HG03354 (cell line): ENCODE measurements at regions not wholly inside any gene's neighbourhood (a gene's known extent, or its start where the extent isn't known, plus 50 kb on each side); places are given as distances from the start of the nearest gene placed in this dataset.

ENCODE experiments used
- ATAC-seq: cut with Tn5 transposase; IDR thresholded peaks from one replicate; pipeline ENCODE4 v1.9.1; 2021; ENCODE audit warnings: mild to moderate bottlenecking; ENCODE audit not compliant: unreplicated experiment, poor library complexity, severe bottlenecking

DNA sequence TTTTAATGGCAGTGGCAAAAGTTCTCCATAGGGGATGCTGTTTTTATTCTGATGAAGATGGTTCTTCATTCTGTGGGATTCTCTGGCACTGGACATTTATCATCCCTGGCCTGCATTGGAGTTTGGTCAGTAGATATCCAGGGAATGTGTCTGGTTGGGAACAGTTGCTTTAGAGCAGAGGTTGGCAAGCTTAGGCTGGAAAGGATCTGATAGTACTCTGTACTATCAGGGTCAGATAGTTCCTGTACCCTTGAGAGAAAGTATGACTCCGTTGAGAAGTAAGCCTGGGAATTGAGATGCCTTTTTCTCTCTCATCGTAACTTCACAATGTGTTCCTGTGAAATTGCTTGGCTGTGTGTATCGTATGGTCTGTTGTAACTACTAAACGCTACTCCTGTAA, 244.1 kb downstream of the POLR1F start:
- no peak for ATAC-seq

DNA sequence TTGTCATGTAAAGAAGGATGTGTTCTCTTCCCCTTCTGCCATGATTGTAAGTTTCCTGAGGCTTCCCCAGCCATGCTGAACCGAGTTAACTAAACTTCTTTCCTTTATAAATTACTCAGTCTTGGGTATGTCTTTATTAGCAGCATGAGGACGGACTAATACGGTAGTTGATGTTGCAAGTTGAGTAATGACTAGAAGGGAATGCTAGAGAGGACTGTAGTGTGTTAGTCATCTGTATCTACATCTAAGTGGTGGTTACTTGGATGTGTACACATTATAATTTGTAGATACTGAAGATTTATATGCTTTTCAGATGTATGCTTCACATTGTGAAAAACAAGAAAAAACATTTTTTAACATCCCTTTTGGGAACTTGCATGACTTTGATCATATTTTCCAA, 244.6 kb downstream of the POLR1F start:
- ATAC-seq = no peak

DNA sequence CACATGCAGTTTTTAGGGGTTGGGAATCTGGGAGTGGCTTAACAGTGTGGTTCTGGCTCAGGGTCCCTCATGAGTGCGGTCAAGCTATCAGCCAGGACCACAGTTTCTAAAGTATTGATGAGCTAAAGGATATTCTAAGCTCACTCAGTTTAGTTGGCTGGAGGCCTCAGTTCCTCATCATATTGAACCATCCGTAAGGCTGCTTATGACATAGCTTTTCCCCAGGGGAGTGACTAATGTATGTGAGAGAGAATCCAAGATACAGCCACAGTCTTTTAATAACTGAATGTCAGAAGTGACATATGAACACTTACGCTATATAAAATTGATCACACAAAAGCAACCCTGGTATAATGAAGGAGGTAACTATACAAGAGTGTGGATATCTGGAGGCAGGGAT, 245.3 kb downstream of the POLR1F start:
- no peak for ATAC-seq

DNA sequence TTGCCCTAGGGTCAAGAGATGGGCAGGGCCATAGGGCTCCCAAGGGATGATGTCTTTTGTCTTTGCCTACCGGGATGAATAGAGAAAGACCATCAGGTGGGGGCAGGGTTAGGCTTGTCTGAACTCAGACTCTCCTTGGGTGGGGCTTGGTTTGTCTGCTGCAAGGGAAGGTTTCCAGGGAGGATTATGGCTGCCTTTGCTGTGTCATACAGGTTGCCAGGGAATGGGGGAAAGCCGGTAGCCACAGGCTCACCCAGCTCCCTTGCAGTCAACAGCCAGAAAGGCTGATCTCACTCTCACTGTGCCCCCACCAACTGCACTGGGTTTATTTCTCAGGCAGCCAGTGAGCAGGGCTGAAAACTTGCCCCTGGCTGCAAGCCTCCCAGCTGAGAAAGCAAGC, 253.2 kb downstream of the POLR1F start:
- ATAC-seq = no peak

DNA sequence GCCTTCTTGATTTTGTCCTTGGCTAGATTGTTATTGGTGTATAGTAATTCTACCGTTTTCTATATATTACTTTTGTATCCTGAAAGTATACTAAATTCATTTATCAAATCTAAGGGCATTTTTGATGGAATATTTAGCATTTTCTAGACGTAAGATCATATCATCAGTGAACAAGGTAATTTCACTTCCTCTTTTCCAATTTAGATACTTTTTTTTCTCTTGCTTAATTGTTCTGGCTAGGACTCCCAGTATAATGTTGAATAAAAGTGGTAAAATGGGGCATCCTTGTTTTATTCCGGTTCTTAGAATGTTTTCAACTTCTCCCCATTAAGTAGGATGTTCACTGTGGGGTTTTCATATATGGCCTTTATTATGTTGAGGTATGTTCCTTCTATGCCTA, 260.7 kb downstream of the POLR1F start:
- no peak for ATAC-seq

DNA sequence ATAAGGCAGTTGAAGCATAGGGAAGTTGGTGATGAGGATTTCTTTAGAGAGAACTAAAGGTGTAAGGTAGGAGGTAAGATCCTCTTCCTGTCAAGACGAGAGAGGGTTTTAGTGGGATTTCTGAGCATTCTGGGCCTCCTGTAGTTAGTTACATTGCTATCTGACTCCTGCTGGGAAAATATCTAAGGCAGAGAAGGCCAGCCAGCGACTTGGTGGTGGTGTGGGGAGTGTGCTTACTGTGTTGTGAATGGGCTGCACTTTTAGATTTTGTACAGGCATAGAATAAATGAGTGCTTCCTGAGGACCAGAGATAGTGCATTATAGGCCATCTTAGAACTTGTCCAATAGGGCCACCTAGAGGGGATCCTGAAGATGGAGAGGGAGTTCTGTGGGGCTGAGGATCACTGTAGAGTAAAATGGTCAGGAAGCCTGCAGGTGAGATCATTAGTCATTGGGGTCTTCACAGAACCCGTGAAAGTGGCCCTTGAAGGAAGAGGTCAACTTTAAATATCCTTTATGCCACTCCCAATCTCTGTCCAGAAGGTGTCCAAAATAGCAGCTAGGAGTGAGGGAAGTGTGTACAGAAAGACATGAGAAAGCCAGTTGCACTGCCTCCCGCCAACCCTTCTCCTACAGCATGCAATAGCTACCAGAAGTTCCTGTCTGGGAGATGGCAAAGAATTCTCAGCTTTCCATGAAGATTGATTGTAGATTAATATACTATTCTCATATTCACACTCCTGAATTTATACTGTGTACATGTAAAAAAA, 266.6 kb downstream of the POLR1F start:
- no peak for ATAC-seq

DNA sequence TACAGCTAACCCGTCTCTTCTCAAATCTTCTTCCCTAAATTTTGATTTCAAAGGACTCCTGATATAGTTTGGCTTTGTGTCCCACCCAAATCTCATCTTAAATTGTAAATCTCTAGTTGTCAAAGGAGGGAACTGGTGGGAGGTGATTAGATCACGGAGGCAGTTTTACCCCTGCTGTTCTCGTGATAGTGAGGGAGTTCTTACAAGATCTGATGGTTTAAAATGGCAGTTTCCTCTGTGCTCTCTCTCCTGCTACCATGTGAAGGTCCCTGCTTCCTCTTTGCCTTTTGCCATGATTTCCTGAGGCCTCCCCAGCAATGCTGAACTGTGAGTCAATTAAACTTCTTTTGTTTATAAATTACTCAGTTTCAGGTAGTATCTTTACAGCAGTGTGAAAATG, 269.3 kb downstream of the POLR1F start:
- ATAC-seq = no peak

DNA sequence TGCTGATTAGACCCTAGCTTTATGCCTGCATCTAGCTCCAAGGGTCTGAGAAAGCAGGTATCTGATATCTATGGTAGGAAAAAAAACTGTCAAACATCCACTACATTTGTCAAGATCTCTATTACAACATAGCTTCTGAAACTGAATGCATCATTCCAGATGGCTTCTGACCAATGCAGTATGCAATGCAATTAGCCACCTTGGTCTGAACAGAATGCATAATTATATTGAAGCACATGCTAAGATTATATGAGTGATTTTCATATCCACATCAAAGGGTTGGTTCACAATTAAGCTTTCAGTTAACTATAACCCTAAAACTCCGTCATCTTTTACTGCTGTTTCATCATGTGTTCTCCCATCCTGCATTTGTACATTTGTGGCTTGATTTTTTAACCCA, 271.4 kb downstream of the POLR1F start:
- ATAC-seq = no peak

DNA sequence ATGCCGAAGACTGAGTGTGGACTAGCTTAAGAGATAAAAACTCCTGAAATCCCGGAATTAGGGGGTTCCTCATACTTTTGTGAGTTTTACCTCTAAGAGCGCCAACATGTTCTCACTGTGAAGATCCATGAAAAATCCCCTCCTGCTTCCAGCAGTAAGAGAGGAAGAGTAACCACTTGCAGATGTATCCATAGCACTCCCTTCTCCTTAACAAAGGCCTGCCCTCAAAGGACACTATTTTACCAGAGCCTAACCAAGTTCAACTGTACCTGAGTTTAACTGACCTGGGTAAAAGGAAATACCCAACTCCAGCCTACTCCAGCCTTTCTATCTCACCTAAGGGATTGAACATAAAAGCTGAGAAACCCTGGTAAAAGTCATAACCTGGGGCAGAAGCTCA, 280.9 kb downstream of the POLR1F start:
- ATAC-seq = no peak

DNA sequence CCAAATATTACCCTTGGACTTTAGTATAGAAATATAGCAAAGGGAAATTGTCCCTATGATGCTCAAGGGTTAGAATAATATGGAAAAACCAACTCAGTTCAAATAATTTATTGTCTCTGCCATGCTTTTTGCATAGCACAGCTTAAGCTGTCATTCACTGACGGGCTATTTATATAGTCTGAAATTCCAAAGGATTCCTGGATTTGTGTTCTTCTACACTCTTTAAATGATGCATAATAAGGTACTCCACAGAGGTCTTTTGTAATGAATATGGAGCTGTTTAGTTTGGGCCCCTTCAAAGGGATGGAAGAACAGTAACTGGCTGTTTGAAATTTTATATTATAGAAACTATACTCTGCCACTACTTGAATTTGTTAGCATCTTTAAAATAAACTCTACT, 276.6 kb upstream of the FERD3L start:
- ATAC-seq = no peak

DNA sequence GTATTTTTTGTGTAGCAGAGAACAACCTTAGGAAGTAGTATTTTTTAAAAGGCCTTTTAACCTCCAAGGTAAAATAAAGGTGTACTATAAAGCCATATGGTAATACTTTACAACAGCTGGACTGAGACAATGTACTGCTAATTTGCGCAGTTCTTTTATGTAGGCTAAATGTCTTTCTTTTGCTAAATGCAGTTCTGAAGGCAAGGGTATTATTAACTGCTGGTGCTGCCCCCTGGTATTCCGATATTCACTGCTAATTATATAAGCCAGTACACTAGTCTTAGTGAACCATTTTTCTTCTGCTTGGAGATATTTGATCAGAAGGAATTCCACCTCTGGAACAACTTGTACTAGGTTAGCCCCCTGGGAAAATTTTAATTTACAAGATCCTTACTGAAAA, 272.0 kb upstream of the FERD3L start:
- ATAC-seq = no peak

DNA sequence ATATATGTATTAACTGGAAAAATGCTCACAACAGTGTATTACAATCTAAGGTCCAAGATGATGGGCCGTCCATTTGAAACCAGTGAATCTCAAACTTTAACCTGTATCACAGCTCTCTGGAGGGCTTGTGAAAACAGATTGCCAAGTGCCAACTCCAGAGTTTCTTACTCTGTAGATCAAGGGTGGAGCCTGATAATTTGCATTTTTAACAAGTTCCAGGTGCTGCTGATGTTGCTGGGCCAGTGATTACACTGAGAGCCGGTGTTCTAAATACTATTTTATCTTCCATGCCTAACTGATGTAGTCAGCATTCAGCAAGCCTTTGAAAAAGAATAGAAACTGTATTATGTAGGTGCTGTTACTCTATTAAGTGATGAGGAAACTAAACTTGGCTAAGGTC, 269.9 kb upstream of the FERD3L start:
- no peak for ATAC-seq

DNA sequence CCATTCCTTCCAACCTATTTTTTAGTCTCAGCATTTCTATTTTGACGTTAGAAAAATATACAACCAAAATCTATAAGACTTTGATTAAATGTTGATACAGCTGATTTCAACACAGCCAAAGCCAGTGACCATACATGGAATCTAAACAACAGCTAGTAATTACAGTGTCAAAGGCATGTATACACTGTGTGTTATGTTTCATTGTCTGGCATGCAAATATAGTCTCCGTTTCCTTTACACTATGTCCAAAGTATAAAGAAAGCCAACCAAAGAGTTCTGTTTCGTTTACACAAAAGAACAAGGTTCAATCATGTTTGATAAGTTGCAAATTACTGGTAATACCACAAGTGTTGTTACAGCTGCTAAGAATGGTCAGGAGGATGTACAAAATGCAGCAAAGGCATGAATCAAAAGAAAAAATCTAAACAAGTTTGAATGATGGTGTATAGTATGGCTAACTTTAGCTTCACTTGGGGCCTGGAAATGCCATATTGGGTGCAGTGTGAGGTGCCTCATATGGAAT, 268.3 kb upstream of the FERD3L start:
- no peak for ATAC-seq

DNA sequence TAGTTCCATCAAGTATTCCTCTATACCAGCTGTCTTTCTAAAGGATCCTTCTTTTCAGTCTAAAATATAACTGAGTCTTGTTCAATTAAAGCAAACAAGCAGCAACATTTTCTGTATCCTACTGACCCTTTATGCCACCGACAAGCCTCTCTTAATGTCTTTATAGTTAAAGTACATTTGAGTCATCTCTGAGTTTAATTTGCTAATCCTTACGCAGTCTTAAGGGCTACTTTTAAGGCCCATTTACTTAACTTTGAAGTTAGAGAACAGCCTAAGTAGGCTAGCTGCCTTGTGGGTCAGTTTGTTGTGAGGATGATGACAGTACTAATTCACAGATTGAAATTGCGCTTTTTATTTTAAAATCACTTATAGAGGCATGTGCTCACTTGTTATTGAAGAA, 265.5 kb upstream of the FERD3L start:
- ATAC-seq = no peak

DNA sequence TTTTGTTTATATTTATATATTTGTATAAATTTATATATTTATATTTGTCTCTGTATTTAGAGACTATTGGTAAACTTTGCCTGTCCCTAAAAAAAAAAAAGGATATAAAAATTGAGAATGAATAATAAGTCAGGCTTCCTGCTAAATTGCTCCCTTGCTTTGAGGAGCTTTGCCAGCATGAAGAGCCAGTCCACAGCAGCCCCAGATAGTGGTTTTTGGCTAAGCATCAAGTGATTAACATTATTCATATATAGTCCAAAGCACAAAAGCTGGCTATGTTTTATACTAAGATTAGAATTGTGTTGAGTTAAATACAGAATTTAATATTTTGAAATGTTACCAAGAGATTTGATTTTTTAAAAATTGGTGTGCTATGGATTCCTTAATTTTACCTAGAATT, 264.9 kb upstream of the FERD3L start:
- ATAC-seq = no peak

DNA sequence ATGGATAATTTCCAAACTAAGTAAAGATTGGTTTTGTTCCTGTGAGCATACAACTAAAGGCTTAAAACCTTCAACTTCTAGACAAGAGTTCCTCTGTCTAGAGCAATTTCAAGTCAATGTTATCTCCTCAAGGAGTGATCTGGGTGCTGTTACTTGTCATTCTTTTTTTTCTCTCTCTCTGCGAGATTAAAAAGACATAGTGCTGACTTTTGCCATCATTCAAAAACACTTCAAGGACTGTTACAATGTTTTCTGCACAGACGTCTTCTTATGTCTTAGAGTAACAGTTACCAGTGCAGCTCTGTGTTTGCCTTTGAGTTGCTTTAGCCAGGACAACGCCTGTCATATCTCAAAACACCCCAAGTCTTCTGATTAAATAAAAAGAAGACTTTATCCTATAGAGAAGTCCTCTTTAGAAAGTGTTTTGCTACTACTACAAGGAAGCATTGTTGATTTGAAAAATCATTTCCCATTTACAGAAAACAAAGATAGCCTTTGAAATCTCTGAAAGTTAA, 263.5 kb upstream of the FERD3L start:
- no peak for ATAC-seq

DNA sequence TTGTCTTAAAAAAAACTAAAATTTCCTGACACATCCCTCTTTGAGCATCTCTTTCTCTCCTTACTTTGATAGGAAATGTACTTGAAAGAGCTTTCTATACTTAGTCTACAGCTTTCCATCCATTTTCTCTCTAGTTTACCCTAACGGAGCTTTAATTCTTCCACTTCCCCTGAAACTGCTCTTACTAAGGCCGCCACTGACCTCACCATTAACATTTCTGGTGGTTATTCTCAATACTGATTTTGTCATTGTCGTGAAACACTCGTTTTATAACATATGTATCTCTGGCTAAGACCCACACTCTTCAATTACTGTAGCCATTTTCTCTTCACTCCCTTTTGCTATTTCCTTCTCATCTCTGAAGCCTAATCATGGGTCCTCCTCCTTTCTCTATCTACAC, 262.0 kb upstream of the FERD3L start:
- ATAC-seq = no peak

DNA sequence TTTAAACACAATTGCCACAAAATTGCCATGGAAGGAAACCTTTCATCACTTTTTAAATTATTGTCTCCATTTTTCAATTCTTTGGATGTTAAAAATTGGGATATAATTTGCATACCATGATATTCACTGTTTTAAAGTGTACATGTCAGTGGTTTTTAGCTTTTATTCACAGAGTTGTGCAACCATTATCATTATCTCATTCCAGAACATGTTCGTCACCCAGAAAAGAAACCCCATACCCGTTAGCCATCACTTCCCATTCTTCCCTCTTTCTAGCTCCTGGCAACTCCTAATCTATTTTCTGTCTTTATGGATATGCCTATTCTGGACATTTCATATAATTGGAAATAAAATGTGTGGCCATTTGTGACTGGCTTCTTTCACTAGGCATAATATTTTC, 260.3 kb upstream of the FERD3L start:
- no peak for ATAC-seq

DNA sequence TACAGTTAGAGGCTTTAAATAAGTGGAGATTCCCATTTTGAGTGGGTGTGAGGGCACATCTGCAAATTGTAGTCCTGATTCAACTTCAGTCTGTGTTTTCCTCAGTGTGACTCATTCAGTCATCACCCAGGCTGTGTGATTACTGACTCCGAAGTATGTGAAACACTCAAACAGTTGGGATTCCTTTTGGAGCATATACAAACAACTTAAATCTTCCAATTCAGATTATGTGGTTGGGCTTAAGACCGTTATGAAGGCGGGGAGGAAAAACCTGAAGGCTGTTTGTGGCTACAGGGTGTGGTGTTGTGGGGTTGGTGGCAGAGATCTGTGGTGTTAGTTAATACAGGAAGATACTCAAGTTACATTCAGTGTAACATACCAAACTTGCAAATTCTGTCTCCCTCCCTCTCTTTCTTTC, 259.7 kb upstream of the FERD3L start:
- no peak for ATAC-seq

DNA sequence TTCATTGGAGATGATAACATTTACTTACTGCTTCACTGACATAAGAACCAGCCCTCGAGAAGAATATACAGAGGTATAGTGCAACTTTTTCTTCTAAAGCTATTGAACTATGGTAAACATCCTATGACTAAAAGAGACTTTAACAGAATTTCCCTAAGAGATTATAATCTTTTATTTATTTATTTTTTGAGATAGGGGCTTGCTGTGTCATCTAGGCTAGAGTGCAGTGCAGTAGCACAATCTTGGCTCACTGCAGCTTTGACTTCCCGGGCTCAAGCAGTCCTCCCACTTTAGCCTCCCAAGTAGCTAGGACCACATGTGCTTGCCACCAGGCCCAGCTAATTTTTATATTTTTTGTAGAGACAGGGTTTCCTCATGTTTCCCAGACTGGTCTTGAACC, 258.5 kb upstream of the FERD3L start:
- ATAC-seq = no peak

DNA sequence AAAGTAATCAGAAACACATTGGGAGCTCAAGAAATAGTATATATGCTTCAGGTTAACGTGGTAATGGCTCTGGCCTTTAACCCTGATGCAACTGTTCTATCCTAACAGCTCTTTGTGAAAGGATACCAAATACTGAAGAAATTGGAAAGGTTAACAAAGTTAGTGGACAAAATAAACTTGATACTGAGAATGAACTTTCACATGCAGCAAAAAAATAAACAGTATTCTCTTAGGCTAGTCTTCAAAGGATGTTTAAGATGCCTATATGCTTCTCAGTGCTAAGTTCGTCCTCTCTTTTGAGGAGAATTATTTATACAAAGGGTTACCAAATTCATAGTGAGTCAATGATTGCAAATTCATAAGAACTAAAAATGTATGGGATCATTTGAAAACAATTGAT, 256.2 kb upstream of the FERD3L start:
- ATAC-seq = no peak

DNA sequence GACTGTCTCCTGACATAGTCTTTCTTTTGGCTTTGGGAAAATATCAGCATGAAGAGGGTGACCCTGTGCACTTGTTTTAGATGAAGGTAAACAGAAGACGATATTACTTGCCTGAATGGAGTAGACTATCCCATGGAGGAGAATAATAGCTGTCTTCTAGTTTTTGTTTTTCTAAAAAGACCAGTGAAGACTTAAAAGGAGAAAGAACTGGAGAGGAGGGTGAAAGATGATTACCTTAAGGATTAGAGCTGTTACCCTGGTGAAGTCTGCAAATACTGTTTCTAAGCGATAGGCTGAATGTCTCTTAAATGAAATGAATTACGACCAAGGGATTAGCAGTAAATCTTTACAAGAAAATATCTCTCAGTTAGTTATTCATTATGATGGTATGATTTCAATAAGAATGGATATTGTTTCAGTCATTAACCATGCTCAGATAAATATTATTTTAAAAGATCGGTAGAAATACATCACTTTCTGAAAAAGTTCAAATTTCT, 255.6 kb upstream of the FERD3L start:
- no peak for ATAC-seq
